Ishikawa (cell line): ENCODE measurements at regions not wholly inside any gene's neighbourhood (a gene's known extent, or its start where the extent isn't known, plus 50 kb on each side); places are given as distances from the start of the nearest gene placed in this dataset.

Experiments used
- FOXM1 ChIP-seq: IDR thresholded peaks from 2 replicates; pipeline ENCODE4 v1.6.1; 2012; ENCODE audit warnings: low read depth, borderline replicate concordance
- REST ChIP-seq: IDR thresholded peaks from 2 replicates; pipeline ENCODE4 v1.6.1; 2012; ENCODE audit warnings: low read depth, mild to moderate bottlenecking
- TEAD4 ChIP-seq: IDR thresholded peaks from 2 replicates; pipeline ENCODE4 v1.6.1; 2012

GRCh38 chr6:98366371-98366770 is 468.0 kb upstream of the POU3F2 start:
- TF ChIP-seq TEAD4 (no peak), REST (no peak), FOXM1 (no peak)
